H1 (cell line): ENCODE measurements at regions not wholly inside any gene's neighbourhood (a gene's known extent, or its start where the extent isn't known, plus 50 kb on each side); places are given as distances from the start of the nearest gene placed in this dataset.

Experiments used
- CTCF ChIP-seq, 3 experiments: IDR thresholded peaks; 1 replicate in 2 of 3; 2 replicates in 1 of 3; pipeline versions ENCODE4 v1.5.1 to v1.6.1; 2011; ENCODE audit warnings: low read length in 3 of 3, mild to moderate bottlenecking in 3 of 3, inconsistent platforms in 2 of 3, low read depth in 1 of 3, moderate library complexity in 1 of 3; ENCODE audit not compliant: insufficient read depth in 1 of 3; ENCODE audit errors: control extremely low read depth in 1 of 3
- EZH2 ChIP-seq: fragments of 200-600 bp; sonication (generic); IDR thresholded peaks from 2 replicates; pipeline ENCODE4 v1.7.1; 2012; ENCODE audit warnings: low read depth, mild to moderate bottlenecking, moderate library complexity, low read length, inconsistent platforms; ENCODE audit not compliant: severe bottlenecking
- JUND ChIP-seq: IDR thresholded peaks from 2 replicates; pipeline ENCODE4 v1.6.1; 2011; ENCODE audit warnings: mild to moderate bottlenecking, improper control_type of control experiment, low read length
- MAFK ChIP-seq: IDR thresholded peaks from 2 replicates; pipeline ENCODE4 v1.6.1; 2012; ENCODE audit warnings: low read depth, mild to moderate bottlenecking, improper control_type of control experiment, low read length
- POLR2A ChIP-seq, 2 experiments: IDR thresholded peaks; 1 replicate in 1 of 2; 2 replicates in 1 of 2; pipeline ENCODE4 v1.6.1; 2011; ENCODE audit warnings: low read depth in 2 of 2, low read length in 2 of 2, mild to moderate bottlenecking in 2 of 2; ENCODE audit errors: control extremely low read depth in 1 of 2
- POLR2AphosphoS5 ChIP-seq: IDR thresholded peaks from 2 replicates; pipeline ENCODE4 v1.6.1; 2011; ENCODE audit warnings: low read depth, low read length
- RXRA ChIP-seq: IDR thresholded peaks from 2 replicates; pipeline ENCODE4 v1.6.1; 2011; ENCODE audit warnings: low read depth, mild to moderate bottlenecking, low read length, moderate library complexity; ENCODE audit not compliant: insufficient read depth
- TBP ChIP-seq: IDR thresholded peaks from 2 replicates; pipeline ENCODE4 v1.6.1; 2011; ENCODE audit warnings: low read depth, low read length, improper control_type of control experiment

GRCh38 chr16:51524070-51524469 lies 373.0 kb upstream of the SALL1 start:
- TF ChIP-seq RXRA (no peak), CTCF (IDR thresholded peaks at IDR 0.05; ENCODE audit: control extremely low read depth in 1 of 3, insufficient read depth in 1 of 3, low read depth in 1 of 3, low read length in 3 of 3) (no peak), POLR2AphosphoS5 (no peak), POLR2A (IDR thresholded peaks at IDR 0.05; ENCODE audit: control extremely low read depth in 1 of 2, low read depth in 2 of 2, low read length in 2 of 2) (no peak), JUND (no peak), EZH2 (no peak), TBP (no peak), MAFK (no peak)
